PC-3 (cell line): ENCODE measurements at regions not wholly inside any gene's neighbourhood (a gene's known extent, or its start where the extent isn't known, plus 50 kb on each side); places are given as distances from the start of the nearest gene placed in this dataset.

ENCODE experiments used
- ATAC-seq: fragments of 200-7000 bp; cut with Tn5 transposase; 2 replicates; pipeline ENCODE4 v1.9.1; 2020; ENCODE audit warnings: mild to moderate bottlenecking, moderate library complexity
- BruUV-seq: library from RNA; stranded (reverse); fragments of 400-500 nt; replicated peaks from 2 replicates; lab custom pipeline; 2021; lab: Mats Ljungman, UMichigan
- CTCF ChIA-PET: fragments of 300-600 bp; sonication (Branson Sonifier 250); formaldehyde crosslinking; loops from one replicate; lab custom pipeline; 2022; ENCODE audit warnings: antibody characterized with exemption; lab: Charles Lee
- POLR2A ChIA-PET: fragments of 300-600 bp; sonication (Branson Sonifier 250); formaldehyde crosslinking; loops from one replicate; lab custom pipeline; 2022; ENCODE audit warnings: antibody characterized with exemption; ENCODE audit not compliant: unreplicated experiment; lab: Charles Lee
- DNase-seq: peaks from one replicate; pipeline ENCODE4 v3.0.0-alpha.2; 2015
- H2AFZ ChIP-seq: fragments of 300-600 bp; sonication (generic); 2 replicates; pipeline ENCODE4 v1.6.0; 2016; ENCODE audit warnings: antibody characterized with exemption, low read length
- H3F3A ChIP-seq: fragments of 300-600 bp; sonication (generic); one replicate; pipeline ENCODE4 v1.6.0; 2017; ENCODE audit warnings: antibody characterized with exemption, low read length, control low read depth, mild to moderate bottlenecking; ENCODE audit not compliant: unreplicated experiment
- H3K27ac ChIP-seq: fragments of 300-600 bp; sonication (generic); 2 replicates; pipeline ENCODE4 v1.5.1; 2016; ENCODE audit warnings: mild to moderate bottlenecking, low read length
- H3K27me3 ChIP-seq: fragments of 300-600 bp; sonication (generic); 2 replicates; pipeline ENCODE4 v1.6.1; 2016; ENCODE audit warnings: low read length, mixed read lengths
- H3K36me3 ChIP-seq: fragments of 300-600 bp; sonication (generic); 2 replicates; pipeline ENCODE4 v1.6.1; 2016; ENCODE audit warnings: low read depth, mixed run types, low read length, mixed read lengths
- H3K4me1 ChIP-seq: fragments of 300-600 bp; sonication (generic); 2 replicates; pipeline ENCODE4 v1.5.1; 2016; ENCODE audit warnings: low read length; ENCODE audit not compliant: insufficient read depth
- H3K4me2 ChIP-seq: fragments of 300-600 bp; sonication (generic); 2 replicates; pipeline ENCODE4 v1.6.0; 2016; ENCODE audit warnings: low read length
- H3K4me3 ChIP-seq: fragments of 300-600 bp; sonication (generic); 2 replicates; pipeline ENCODE4 v1.5.1; 2016; ENCODE audit warnings: mild to moderate bottlenecking, low read length, mixed read lengths
- H3K79me2 ChIP-seq: fragments of 300-600 bp; sonication (generic); 2 replicates; pipeline ENCODE4 v1.6.1; 2017; ENCODE audit warnings: low read length, mixed read lengths
- H3K9ac ChIP-seq: fragments of 300-600 bp; sonication (generic); 2 replicates; pipeline ENCODE4 v1.6.0; 2016; ENCODE audit warnings: mild to moderate bottlenecking, low read length
- H3K9me2 ChIP-seq: fragments of 300-600 bp; sonication (generic); replicated peaks from 2 replicates; pipeline ENCODE4 v1.6.1; 2016; ENCODE audit warnings: mixed run types, low read length, mixed read lengths
- H3K9me3 ChIP-seq: fragments of 300-600 bp; sonication (generic); 2 replicates; pipeline ENCODE4 v1.6.1; 2016; ENCODE audit warnings: low read length, mixed read lengths
- H4K20me1 ChIP-seq: fragments of 300-600 bp; sonication (generic); 2 replicates; pipeline ENCODE4 v1.6.1; 2016; ENCODE audit warnings: low read length, mixed read lengths
- CTCF ChIP-seq: fragments of 300-600 bp; sonication (generic); conservative IDR thresholded peaks from 2 replicates; pipeline ENCODE4 v1.5.1; 2017; ENCODE audit warnings: antibody characterized with exemption, low read depth, mild to moderate bottlenecking, low read length
- EZH2 ChIP-seq: fragments of 300-600 bp; sonication (generic); IDR thresholded peaks from one replicate; pipeline ENCODE4 v1.6.1; 2017; ENCODE audit warnings: antibody characterized with exemption, mild to moderate bottlenecking, low read length; ENCODE audit not compliant: unreplicated experiment
- EZH2phosphoT487 ChIP-seq: fragments of 300-600 bp; sonication (generic); IDR thresholded peaks from 2 replicates; pipeline ENCODE4 v1.6.1; 2018; ENCODE audit warnings: mild to moderate bottlenecking, antibody characterized with exemption, low read length, borderline replicate concordance
- intact Hi-C: fragments of 100-400 bp; cut with micrococcal nuclease; formaldehyde crosslinking; loops from 2 replicates; pipeline ENCODE4 v1.9.0; 2023

- Histone ChIP-seq H3K9me3 (no peaks in the 10 kb centered on the region), H3F3A (no peaks in the 10 kb centered on the region), H3K4me1 (no peaks in the 10 kb centered on the region), H3K27ac (no peak overlapping the region), H3K36me3 (no peaks in the 10 kb centered on the region), H3K9me2 (no peaks in the 10 kb centered on the region), H3K79me2 (no peaks in the 10 kb centered on the region), H3K4me2 (no peak overlapping the region), H3K27me3 (peaks cover 31% of the 10 kb centered on the region), H3K4me3 (no peak overlapping the region), H4K20me1 (no peaks in the 10 kb centered on the region), H3K9ac (no peak overlapping the region), H2AFZ (no peak overlapping the region)
- DNase-seq (no peak), ATAC-seq (no peak)
- no peak for TF ChIP-seq EZH2phosphoT487
- no peak for TF ChIP-seq CTCF
- TF ChIP-seq EZH2: no peak
- intact Hi-C loops: no loop called here
- no TSS peak for BruUV-seq
- ChIA-PET POLR2A (no interaction called here), CTCF (no interaction called here)
Measured at GRCh38 chr1:61013946-61014667, 68.3 kb upstream of the NFIA start.

DNA sequence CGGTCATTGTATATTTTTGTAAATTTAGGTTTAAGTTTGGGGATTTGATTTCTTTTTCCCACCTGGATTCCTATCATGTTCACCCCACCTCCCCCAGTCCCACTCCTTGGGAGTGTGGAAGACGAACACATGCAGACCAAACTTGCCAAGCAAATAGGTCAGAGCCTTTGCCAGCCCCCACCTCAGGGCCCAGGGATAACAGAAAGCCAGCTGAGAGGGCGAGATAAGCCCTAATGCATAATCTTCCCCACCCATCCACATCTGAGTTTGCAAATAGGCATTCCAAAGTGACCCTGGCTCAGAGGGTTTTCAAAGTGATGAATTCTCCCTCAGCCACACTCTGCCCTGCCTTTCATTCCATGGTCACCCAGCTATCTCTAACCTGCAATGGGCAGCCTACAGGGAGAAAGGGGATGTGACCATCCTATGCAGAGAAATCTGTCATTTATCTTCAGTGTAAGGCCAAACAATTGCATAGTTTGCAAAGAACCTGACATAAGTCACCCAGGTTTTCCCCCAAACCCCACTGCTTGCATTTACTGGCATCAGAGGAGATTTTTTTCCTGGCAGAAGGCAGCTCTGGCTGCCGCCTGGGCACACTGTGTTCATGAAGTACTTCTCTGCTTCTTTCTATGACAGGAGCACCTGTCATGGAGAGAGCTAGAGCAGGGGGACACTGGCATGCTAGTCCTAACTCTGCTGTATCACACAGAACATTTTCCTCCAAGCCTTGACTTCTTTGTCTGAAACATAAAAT is 69.0 kb upstream of the NFIA start:
- DNase-seq: no peak
- no peak overlapping the region for H3K4me3 ChIP-seq
- peaks cover 23% of the 10 kb centered on the region for H3K27me3 ChIP-seq
- ATAC-seq: no peak
- H3K9me3 ChIP-seq: no peaks in the 10 kb centered on the region
- H4K20me1 ChIP-seq: no peaks in the 10 kb centered on the region
- no peaks in the 10 kb centered on the region for H3K4me1 ChIP-seq
- ChIA-PET CTCF (no interaction called here), POLR2A (no interaction called here)
- H3K9me2 ChIP-seq: no peaks in the 10 kb centered on the region
- intact Hi-C loops: no loop called here
- H2AFZ ChIP-seq: no peak overlapping the region
- TF ChIP-seq EZH2 (no peak), CTCF (no peak), EZH2phosphoT487 (no peak)
- H3K36me3 ChIP-seq: no peaks in the 10 kb centered on the region
- H3K79me2 ChIP-seq: no peaks in the 10 kb centered on the region
- no peak overlapping the region for H3K27ac ChIP-seq
- no peak overlapping the region for H3K4me2 ChIP-seq
- H3F3A ChIP-seq: no peaks in the 10 kb centered on the region
- BruUV-seq: no TSS peak
- H3K9ac ChIP-seq: no peak overlapping the region

DNA sequence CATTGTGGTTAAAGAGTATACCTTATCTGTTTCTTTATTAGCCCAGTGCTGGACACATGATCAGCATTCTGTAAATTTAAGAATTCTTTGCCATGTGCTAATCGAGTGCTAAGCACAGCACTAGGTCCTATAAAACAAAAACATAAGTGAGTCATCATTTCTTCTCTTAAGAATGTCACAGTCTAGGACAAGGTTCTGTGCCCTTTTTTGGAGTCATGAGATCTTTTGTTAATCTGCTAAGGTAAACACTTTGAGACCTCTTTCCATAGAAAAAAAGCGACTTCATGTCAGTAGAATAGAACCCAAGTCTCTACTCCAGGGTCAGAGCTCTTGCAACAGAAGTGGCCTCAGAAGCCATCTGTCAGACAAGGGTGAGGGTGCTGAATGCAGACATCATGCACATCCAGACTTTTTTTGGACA is 70.0 kb upstream of the NFIA start:
- Histone ChIP-seq H3K9me3 (no peaks in the 10 kb centered on the region), H3K4me1 (no peaks in the 10 kb centered on the region), H2AFZ (no peak overlapping the region), H3K27me3 (peaks cover 20% of the 10 kb centered on the region), H4K20me1 (no peaks in the 10 kb centered on the region), H3K27ac (no peak overlapping the region), H3K9ac (no peak overlapping the region), H3K36me3 (no peaks in the 10 kb centered on the region), H3K79me2 (no peaks in the 10 kb centered on the region), H3K4me3 (no peak overlapping the region), H3K4me2 (no peak overlapping the region), H3F3A (no peaks in the 10 kb centered on the region), H3K9me2 (no peaks in the 10 kb centered on the region)
- CTCF ChIA-PET: no interaction called here
- POLR2A ChIA-PET: no interaction called here
- TF ChIP-seq EZH2 (no peak), EZH2phosphoT487 (no peak), CTCF (no peak)
- intact Hi-C loops: no loop called here
- no TSS peak for BruUV-seq
- DNase-seq: no peak
- no peak for ATAC-seq
